Immature natural killer cell (primary cell): ENCODE measurements at regions not wholly inside any gene's neighbourhood (a gene's known extent, or its start where the extent isn't known, plus 50 kb on each side); places are given as distances from the start of the nearest gene placed in this dataset.

Source experiments
- DNase-seq, 3 donors: peaks; one replicate each; pipeline ENCODE4 v3.0.0; 2022; ENCODE audit warnings: mixed read lengths in 1 of 3
- H3K27ac Mint-ChIP-seq, 6 donors: one replicate each; pipeline ENCODE4 v1.8.0; 2020; ENCODE audit warnings: mixed read lengths in 6 of 6, mild to moderate bottlenecking in 5 of 6, inconsistent platforms in 4 of 6, moderate library complexity in 3 of 6
- H3K27me3 Mint-ChIP-seq, 3 donors: one replicate each; pipeline ENCODE4 v1.8.0; 2020 to 2021; ENCODE audit warnings: low read depth in 3 of 3, mild to moderate bottlenecking in 3 of 3, mixed read lengths in 3 of 3, moderate library complexity in 3 of 3, inconsistent platforms in 1 of 3
- H3K36me3 Mint-ChIP-seq, 3 donors: one replicate each; pipeline ENCODE4 v1.8.0; 2020; ENCODE audit warnings: mixed read lengths in 3 of 3, inconsistent platforms in 2 of 3, mild to moderate bottlenecking in 2 of 3
- H3K4me1 Mint-ChIP-seq, 2 donors: one replicate each; pipeline ENCODE4 v1.8.0; 2020; ENCODE audit warnings: inconsistent platforms in 2 of 2, mild to moderate bottlenecking in 2 of 2, mixed read lengths in 2 of 2, moderate library complexity in 1 of 2
- H3K4me3 Mint-ChIP-seq, 5 donors: one replicate each; pipeline ENCODE4 v1.8.0; 2020; ENCODE audit warnings: mild to moderate bottlenecking in 5 of 5, mixed read lengths in 5 of 5, inconsistent platforms in 3 of 5, moderate library complexity in 3 of 5
- H3K9me3 Mint-ChIP-seq, 6 donors: one replicate each; pipeline ENCODE4 v1.8.0; 2020; ENCODE audit warnings: mild to moderate bottlenecking in 6 of 6, mixed read lengths in 6 of 6, inconsistent platforms in 4 of 6, moderate library complexity in 3 of 6

DNA sequence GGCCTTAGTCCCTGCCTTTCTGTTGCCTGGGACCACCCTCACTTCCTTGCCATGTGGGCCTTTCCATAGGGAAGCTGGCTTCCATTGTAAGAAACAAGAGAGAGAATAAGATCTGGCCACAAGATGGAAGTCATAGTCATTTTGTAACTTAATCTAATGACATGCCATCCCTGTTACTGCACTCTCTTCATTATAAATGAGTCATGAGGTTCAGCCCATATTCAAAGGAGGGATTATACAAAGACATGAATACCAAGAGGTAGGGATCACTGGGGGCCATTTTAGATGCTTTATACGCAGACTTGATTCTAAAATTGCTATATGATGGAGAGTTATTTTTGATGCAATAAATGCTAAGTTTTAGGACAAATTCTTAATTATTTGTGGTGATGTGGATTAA lies 75.2 kb upstream of the CELF2 start:
- H3K36me3 Mint-ChIP-seq, result no peaks in the 10 kb centered on the region
- no peaks in the 10 kb centered on the region for H3K4me1 Mint-ChIP-seq
- H3K9me3 Mint-ChIP-seq, result peaks cover 0 to 6% (median 0%) of the 10 kb centered on the region in 6 donors
- no peak overlapping the region for H3K27ac Mint-ChIP-seq
- DNase-seq, result no peak
- peaks cover 0 to 9% (median 3%) of the 10 kb centered on the region in 3 donors for H3K27me3 Mint-ChIP-seq
- H3K4me3 Mint-ChIP-seq, result no peak overlapping the region

DNA sequence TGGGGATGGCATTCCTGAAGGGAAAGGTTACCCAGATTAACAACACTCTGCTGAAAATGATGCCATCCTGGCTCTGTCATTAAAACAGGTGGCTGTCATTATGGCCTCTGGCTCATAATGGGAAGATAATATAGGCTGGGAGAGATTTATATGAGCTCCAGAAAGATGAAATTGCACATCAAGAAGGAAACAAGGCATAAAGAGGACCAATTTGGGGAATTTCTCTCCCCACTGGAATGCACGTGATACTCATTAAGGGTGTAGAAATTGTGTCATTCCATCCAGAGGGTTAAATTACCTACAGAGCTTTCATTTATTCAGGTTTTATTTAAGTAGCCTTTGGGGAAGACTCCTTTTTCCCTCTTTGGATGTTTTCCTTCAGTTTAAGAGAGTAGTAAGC lies 71.6 kb upstream of the CELF2 start:
- H3K4me3 Mint-ChIP-seq, result no peak overlapping the region
- H3K27me3 Mint-ChIP-seq, result peaks cover 0 to 9% (median 4%) of the 10 kb centered on the region in 3 donors
- no peaks in the 10 kb centered on the region for H3K36me3 Mint-ChIP-seq
- H3K27ac Mint-ChIP-seq, result no peak overlapping the region
- peaks cover 0 to 2% (median 0%) of the 10 kb centered on the region in 6 donors for H3K9me3 Mint-ChIP-seq
- DNase-seq, result no peak
- no peaks in the 10 kb centered on the region for H3K4me1 Mint-ChIP-seq

- Mint-ChIP-seq H3K27me3 (peaks cover 0 to 9% (median 4%) of the 10 kb centered on the region in 3 donors), H3K36me3 (no peaks in the 10 kb centered on the region), H3K4me3 (no peak overlapping the region), H3K27ac (no peak overlapping the region), H3K4me1 (no peaks in the 10 kb centered on the region), H3K9me3 (peaks cover 0 to 2% (median 0%) of the 10 kb centered on the region in 6 donors)
- no peak for DNase-seq
Observed at GRCh38 chr10:10946801-10947200, 70.9 kb upstream of the CELF2 start.

GRCh38 chr10:10951675-10952074 lies 66.0 kb upstream of the CELF2 start:
- H3K36me3 Mint-ChIP-seq, result no peaks in the 10 kb centered on the region
- H3K4me1 Mint-ChIP-seq, result no peaks in the 10 kb centered on the region
- no peaks in the 10 kb centered on the region for H3K9me3 Mint-ChIP-seq
- no peak for DNase-seq
- H3K4me3 Mint-ChIP-seq, result no peak overlapping the region
- no peak overlapping the region for H3K27ac Mint-ChIP-seq
- peaks cover 0 to 6% (median 2%) of the 10 kb centered on the region in 3 donors for H3K27me3 Mint-ChIP-seq

DNA sequence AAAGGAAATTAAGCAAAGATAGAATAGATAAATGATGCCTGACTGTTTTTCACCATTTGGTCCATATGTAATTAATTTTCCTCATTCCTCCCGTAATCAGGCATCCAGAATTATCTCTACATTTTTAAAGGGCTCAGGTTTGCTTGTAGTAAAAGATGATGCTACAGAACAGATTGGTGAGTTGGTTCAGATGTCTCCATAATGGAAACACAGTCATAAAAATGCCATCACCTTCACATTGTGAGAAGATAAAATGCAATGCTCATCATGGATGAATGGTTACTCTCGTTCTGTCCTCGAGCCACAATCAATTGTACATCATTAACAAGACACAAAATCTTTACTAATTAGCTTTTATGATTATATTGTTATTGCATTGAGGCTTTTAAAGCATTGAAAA lies 64.9 kb upstream of the CELF2 start:
- H3K36me3 Mint-ChIP-seq, result no peaks in the 10 kb centered on the region
- no peak overlapping the region for H3K4me3 Mint-ChIP-seq
- no peaks in the 10 kb centered on the region for H3K4me1 Mint-ChIP-seq
- no peak overlapping the region for H3K27ac Mint-ChIP-seq
- no peak for DNase-seq
- peaks cover 0 to 7% (median 2%) of the 10 kb centered on the region in 3 donors for H3K27me3 Mint-ChIP-seq
- no peaks in the 10 kb centered on the region for H3K9me3 Mint-ChIP-seq

- Mint-ChIP-seq H3K36me3 (no peaks in the 10 kb centered on the region), H3K4me1 (no peaks in the 10 kb centered on the region)
Observed at GRCh38 chr10:10956681-10957542, 60.8 kb upstream of the CELF2 start.

DNA sequence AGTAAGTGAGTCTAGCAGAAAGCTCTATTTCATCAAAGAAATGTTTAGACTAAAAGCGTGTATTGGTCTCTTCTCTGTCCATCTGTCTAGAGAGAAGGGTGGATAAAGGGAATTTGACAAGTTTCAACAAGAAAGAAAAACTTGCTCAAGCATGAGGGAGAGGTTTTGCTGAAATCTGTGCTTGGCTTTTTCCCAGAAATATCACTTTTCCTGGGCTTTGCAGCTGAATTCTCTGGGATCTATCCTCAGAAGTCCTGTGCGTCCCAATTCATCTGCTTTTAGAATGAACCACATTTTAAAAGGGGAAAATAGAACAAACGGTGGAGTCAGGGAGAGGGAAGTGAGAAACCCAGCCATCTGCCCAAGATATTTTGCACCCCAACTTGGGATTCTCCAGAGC lies 59.6 kb upstream of the CELF2 start:
- no peaks in the 10 kb centered on the region for H3K9me3 Mint-ChIP-seq
- H3K36me3 Mint-ChIP-seq, result no peaks in the 10 kb centered on the region

More at GRCh38 chr10:10956681-10957542, 60.8 kb upstream of the CELF2 start:
- no peaks in the 10 kb centered on the region for H3K9me3 Mint-ChIP-seq
- no peak for DNase-seq
- peaks cover 0 to 7% (median 4%) of the 10 kb centered on the region in 3 donors for H3K27me3 Mint-ChIP-seq
- no peak overlapping the region for H3K4me3 Mint-ChIP-seq
- no peak overlapping the region for H3K27ac Mint-ChIP-seq

GRCh38 chr10:10959666-10960065 lies 58.0 kb upstream of the CELF2 start:
- Mint-ChIP-seq H3K27ac (no peak overlapping the region), H3K36me3 (no peaks in the 10 kb centered on the region), H3K27me3 (peaks cover 0 to 10% (median 4%) of the 10 kb centered on the region in 3 donors), H3K4me3 (no peak overlapping the region), H3K4me1 (no peaks in the 10 kb centered on the region), H3K9me3 (no peaks in the 10 kb centered on the region)
- DNase-seq, result no peak

More for the DNA sequence above, 59.6 kb upstream of the CELF2 start:
- H3K27me3 Mint-ChIP-seq, result peaks cover 0 to 10% (median 4%) of the 10 kb centered on the region in 3 donors
- H3K4me3 Mint-ChIP-seq, result no peak overlapping the region
- no peak for DNase-seq
- H3K4me1 Mint-ChIP-seq, result no peaks in the 10 kb centered on the region
- no peak overlapping the region for H3K27ac Mint-ChIP-seq

DNA sequence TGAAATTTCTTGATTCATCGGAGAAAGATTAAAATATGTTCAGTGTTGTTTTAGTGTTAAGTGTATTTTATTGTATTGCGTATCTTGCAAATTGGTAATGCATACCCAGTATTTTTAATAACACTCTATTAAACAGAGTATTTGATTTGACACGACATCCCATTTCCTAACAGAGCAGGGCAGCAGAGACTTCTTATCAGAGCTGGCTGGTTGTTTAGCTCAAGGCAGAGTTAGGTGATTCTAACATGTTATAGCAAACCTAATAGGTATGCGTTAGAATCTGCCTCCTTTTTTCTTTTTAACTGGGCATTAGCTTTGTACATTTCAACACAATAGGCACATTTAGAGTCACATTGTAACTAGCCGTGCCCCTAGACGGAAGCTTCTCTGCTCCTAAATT lies 57.1 kb upstream of the CELF2 start:
- Mint-ChIP-seq H3K4me3 (no peak overlapping the region), H3K27me3 (peaks cover 0 to 10% (median 2%) of the 10 kb centered on the region in 3 donors), H3K9me3 (no peaks in the 10 kb centered on the region), H3K36me3 (no peaks in the 10 kb centered on the region), H3K27ac (no peak overlapping the region), H3K4me1 (no peaks in the 10 kb centered on the region)
- DNase-seq, result no peak

- Mint-ChIP-seq H3K4me3 (no peak overlapping the region), H3K9me3 (no peaks in the 10 kb centered on the region), H3K36me3 (no peaks in the 10 kb centered on the region), H3K27me3 (peaks cover 0 to 10% (median 2%) of the 10 kb centered on the region in 3 donors), H3K4me1 (no peaks in the 10 kb centered on the region), H3K27ac (no peak overlapping the region)
- DNase-seq, result no peak
Observed at GRCh38 chr10:10961072-10961471, 56.6 kb upstream of the CELF2 start.

DNA sequence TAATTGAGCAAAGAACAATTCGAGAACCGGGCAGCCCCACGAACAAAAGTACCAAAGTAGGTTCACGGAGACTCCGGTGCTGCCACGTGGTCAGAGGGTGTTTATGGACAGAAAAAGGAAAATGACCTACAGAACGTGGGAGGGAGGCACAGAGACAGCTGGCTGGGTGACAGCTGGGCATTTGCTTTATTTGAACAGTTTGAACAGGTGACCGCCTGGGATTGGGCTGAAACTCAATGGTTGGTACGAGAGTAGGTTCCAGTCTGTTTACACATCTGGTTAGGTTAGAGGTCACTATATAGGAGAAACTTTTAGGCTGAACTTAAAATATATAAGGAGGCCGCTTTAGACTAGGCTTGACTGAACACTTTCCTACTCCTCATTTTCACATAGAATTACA lies 50.6 kb upstream of the CELF2 start:
- Mint-ChIP-seq H3K27ac (no peak overlapping the region), H3K36me3 (no peaks in the 10 kb centered on the region), H3K4me3 (no peak overlapping the region), H3K4me1 (no peaks in the 10 kb centered on the region), H3K9me3 (no peaks in the 10 kb centered on the region), H3K27me3 (peaks cover 0 to 8% (median 2%) of the 10 kb centered on the region in 3 donors)
- DNase-seq, result no peak

GRCh38 chr10:10967581-10968256 lies 50.0 kb upstream of the CELF2 start:
- H3K27ac Mint-ChIP-seq, result no peak overlapping the region
- no peaks in the 10 kb centered on the region for H3K4me1 Mint-ChIP-seq
- DNase-seq, result no peak
- H3K9me3 Mint-ChIP-seq, result no peaks in the 10 kb centered on the region
- no peaks in the 10 kb centered on the region for H3K36me3 Mint-ChIP-seq
- peaks cover 0 to 6% (median 3%) of the 10 kb centered on the region in 3 donors for H3K27me3 Mint-ChIP-seq
- H3K4me3 Mint-ChIP-seq, result no peak overlapping the region
